CD4-positive, CD25-positive, alpha-beta regulatory T cell (primary cell): ENCODE measurements at regions not wholly inside any gene's neighbourhood (a gene's known extent, or its start where the extent isn't known, plus 50 kb on each side); places are given as distances from the start of the nearest gene placed in this dataset.

Source experiments
- ATAC-seq, 2 donors: fragments of 150-1000 bp; cut with Tn5 transposase; one replicate each; pipeline ENCODE4 v1.10.0; 2021; ENCODE audit warnings: low read depth in 2 of 2, moderate number of reproducible peaks in 2 of 2, moderate library complexity in 1 of 2
- DNase-seq, 3 donors: peaks; one replicate each; pipeline versions ENCODE4 v3.0.0 to v3.0.0-alpha.2; 2012 to 2022; ENCODE audit warnings: mixed read lengths in 1 of 3
- H3K27ac ChIP-seq: one replicate; pipeline ENCODE4 v1.7.0; 2013; ENCODE audit warnings: mild to moderate bottlenecking, low read length; ENCODE audit not compliant: insufficient read depth, poor library complexity, severe bottlenecking
- H3K27me3 ChIP-seq: one replicate; pipeline ENCODE4 v1.7.0; 2013; ENCODE audit warnings: low read length; ENCODE audit not compliant: control insufficient read depth, insufficient read depth
- H3K36me3 ChIP-seq: one replicate; pipeline ENCODE4 v1.7.0; 2013; ENCODE audit warnings: mild to moderate bottlenecking, low read length, moderate library complexity; ENCODE audit not compliant: control insufficient read depth, insufficient read depth
- H3K4me1 ChIP-seq: 2 replicates; pipeline ENCODE4 v1.7.0; 2013; ENCODE audit warnings: mild to moderate bottlenecking, low read length; ENCODE audit not compliant: insufficient read depth, control insufficient read depth, poor library complexity, severe bottlenecking
- H3K4me3 ChIP-seq: one replicate; pipeline ENCODE4 v1.7.0; 2013; ENCODE audit warnings: low read depth, mild to moderate bottlenecking, low read length, moderate library complexity
- H3K9me3 ChIP-seq, 2 experiments: 1 replicate in 1 of 2; 2 replicates in 1 of 2; pipeline ENCODE4 v1.7.0; 2013; ENCODE audit warnings: low read length in 2 of 2, mild to moderate bottlenecking in 1 of 2, moderate library complexity in 1 of 2; ENCODE audit not compliant: control insufficient read depth in 2 of 2
- H3K27ac Mint-ChIP-seq, 3 donors: one replicate each; pipeline ENCODE4 v1.8.0; 2020 to 2022; ENCODE audit warnings: mild to moderate bottlenecking in 3 of 3, mixed read lengths in 3 of 3, moderate library complexity in 2 of 3
- H3K27me3 Mint-ChIP-seq: one replicate; pipeline ENCODE4 v1.8.0; 2022; ENCODE audit warnings: mild to moderate bottlenecking, mixed read lengths
- H3K36me3 Mint-ChIP-seq: one replicate; pipeline ENCODE4 v1.8.0; 2020; ENCODE audit warnings: mixed read lengths
- H3K4me1 Mint-ChIP-seq, 4 donors: one replicate each; pipeline ENCODE4 v1.8.0; 2020 to 2022; ENCODE audit warnings: mixed read lengths in 4 of 4, mild to moderate bottlenecking in 1 of 4
- H3K4me3 Mint-ChIP-seq, 4 donors: one replicate each; pipeline ENCODE4 v1.8.0; 2020 to 2022; ENCODE audit warnings: mild to moderate bottlenecking in 4 of 4, mixed read lengths in 4 of 4, moderate library complexity in 3 of 4
- H3K9me3 Mint-ChIP-seq, 7 donors: one replicate each; pipeline ENCODE4 v1.8.0; 2020 to 2022; ENCODE audit warnings: mixed read lengths in 7 of 7, mild to moderate bottlenecking in 3 of 7, moderate library complexity in 2 of 7

- Mint-ChIP-seq H3K27ac (no peak overlapping the region), H3K4me3 (no peak overlapping the region), H3K4me1 (no peaks in the 10 kb centered on the region), H3K27me3 (no peaks in the 10 kb centered on the region), H3K36me3 (no peaks in the 10 kb centered on the region), H3K9me3 (peaks cover 0 to 19% (median 6%) of the 10 kb centered on the region in 7 donors)
- Histone ChIP-seq H3K36me3 (no peaks in the 10 kb centered on the region), H3K27me3 (no peaks in the 10 kb centered on the region), H3K4me3 (no peak overlapping the region), H3K27ac (no peak overlapping the region), H3K9me3 (no peaks in the 10 kb centered on the region), H3K4me1 (no peaks in the 10 kb centered on the region)
- no peak for DNase-seq
- no peak for ATAC-seq
Observed at GRCh38 chr13:60887711-60888110, 490.7 kb downstream of the TDRD3 start.

- Histone ChIP-seq H3K4me1 (no peaks in the 10 kb centered on the region), H3K4me3 (no peak overlapping the region), H3K27ac (no peak overlapping the region), H3K9me3 (no peaks in the 10 kb centered on the region), H3K36me3 (no peaks in the 10 kb centered on the region), H3K27me3 (no peaks in the 10 kb centered on the region)
- Mint-ChIP-seq H3K4me1 (no peaks in the 10 kb centered on the region), H3K4me3 (no peak overlapping the region), H3K36me3 (no peaks in the 10 kb centered on the region), H3K27me3 (no peaks in the 10 kb centered on the region), H3K9me3 (peaks cover 0 to 10% (median 3%) of the 10 kb centered on the region in 7 donors), H3K27ac (no peak overlapping the region)
- DNase-seq = no peak
- ATAC-seq = no peak
Observed at GRCh38 chr13:60881507-60881906, 484.5 kb downstream of the TDRD3 start.

GRCh38 chr13:60873116-60873515 lies 476.1 kb downstream of the TDRD3 start:
- Histone ChIP-seq H3K27me3 (no peaks in the 10 kb centered on the region), H3K9me3 (peaks cover 0 to 5% of the 10 kb centered on the region in 2 experiments), H3K36me3 (no peaks in the 10 kb centered on the region), H3K27ac (no peak overlapping the region), H3K4me1 (no peaks in the 10 kb centered on the region), H3K4me3 (no peak overlapping the region)
- Mint-ChIP-seq H3K36me3 (no peaks in the 10 kb centered on the region), H3K27ac (no peak overlapping the region), H3K9me3 (peaks cover 0 to 16% (median 2%) of the 10 kb centered on the region in 7 donors), H3K4me1 (no peaks in the 10 kb centered on the region), H3K4me3 (no peak overlapping the region), H3K27me3 (no peaks in the 10 kb centered on the region)
- ATAC-seq = no peak
- DNase-seq = no peak

- DNase-seq (no peak), ATAC-seq (no peak)
- Histone ChIP-seq H3K27me3 (no peaks in the 10 kb centered on the region), H3K9me3 (peaks cover 0 to 5% of the 10 kb centered on the region in 2 experiments), H3K36me3 (no peaks in the 10 kb centered on the region), H3K4me1 (no peaks in the 10 kb centered on the region), H3K27ac (no peak overlapping the region), H3K4me3 (no peak overlapping the region)
- Mint-ChIP-seq H3K4me1 (no peaks in the 10 kb centered on the region), H3K27me3 (no peaks in the 10 kb centered on the region), H3K27ac (no peak overlapping the region), H3K36me3 (no peaks in the 10 kb centered on the region), H3K9me3 (peaks cover 1 to 30% (median 8%) of the 10 kb centered on the region in 7 donors), H3K4me3 (no peak overlapping the region)
Observed at GRCh38 chr13:60869941-60870613, 473.1 kb downstream of the TDRD3 start.

GRCh38 chr13:60869225-60869624 lies 472.2 kb downstream of the TDRD3 start:
- no peaks in the 10 kb centered on the region for H3K4me1 Mint-ChIP-seq
- H3K27ac ChIP-seq = no peak overlapping the region
- DNase-seq (no peak), ATAC-seq (no peak)
- no peaks in the 10 kb centered on the region for H3K27me3 ChIP-seq
- peaks cover 0 to 5% of the 10 kb centered on the region in 2 experiments for H3K9me3 ChIP-seq
- peaks cover 1 to 37% (median 10%) of the 10 kb centered on the region in 7 donors for H3K9me3 Mint-ChIP-seq
- H3K27ac Mint-ChIP-seq = no peak overlapping the region
- H3K36me3 Mint-ChIP-seq = no peaks in the 10 kb centered on the region
- no peak overlapping the region for H3K4me3 Mint-ChIP-seq
- no peaks in the 10 kb centered on the region for H3K36me3 ChIP-seq
- no peaks in the 10 kb centered on the region for H3K4me1 ChIP-seq
- no peak overlapping the region for H3K4me3 ChIP-seq
- no peaks in the 10 kb centered on the region for H3K27me3 Mint-ChIP-seq

- no peaks in the 10 kb centered on the region for H3K36me3 Mint-ChIP-seq
- no peaks in the 10 kb centered on the region for H3K27me3 Mint-ChIP-seq
- H3K4me1 Mint-ChIP-seq = no peaks in the 10 kb centered on the region
- DNase-seq = no peak
- H3K9me3 Mint-ChIP-seq = peaks cover 0 to 29% (median 7%) of the 10 kb centered on the region in 7 donors
- H3K27ac Mint-ChIP-seq = no peak overlapping the region
- no peak overlapping the region for H3K4me3 ChIP-seq
- H3K27ac ChIP-seq = no peak overlapping the region
- H3K4me3 Mint-ChIP-seq = no peak overlapping the region
- H3K4me1 ChIP-seq = no peaks in the 10 kb centered on the region
- H3K36me3 ChIP-seq = no peaks in the 10 kb centered on the region
- no peaks in the 10 kb centered on the region for H3K27me3 ChIP-seq
- ATAC-seq = no peak
- no peaks in the 10 kb centered on the region for H3K9me3 ChIP-seq
Observed at GRCh38 chr13:60862036-60862435, 465.0 kb downstream of the TDRD3 start.

- H3K4me1 Mint-ChIP-seq = no peaks in the 10 kb centered on the region
- H3K27me3 Mint-ChIP-seq = no peaks in the 10 kb centered on the region
- H3K36me3 Mint-ChIP-seq = no peaks in the 10 kb centered on the region
- ATAC-seq (no peak), DNase-seq (no peak)
- H3K9me3 Mint-ChIP-seq = peaks cover 0 to 13% (median 3%) of the 10 kb centered on the region in 7 donors
- Histone ChIP-seq H3K9me3 (peaks cover 0 to under 1% of the 10 kb centered on the region in 2 experiments), H3K4me3 (no peak overlapping the region), H3K4me1 (no peaks in the 10 kb centered on the region), H3K27me3 (no peaks in the 10 kb centered on the region), H3K36me3 (no peaks in the 10 kb centered on the region), H3K27ac (no peak overlapping the region)
- no peak overlapping the region for H3K4me3 Mint-ChIP-seq
- no peak overlapping the region for H3K27ac Mint-ChIP-seq
Observed at GRCh38 chr13:60857698-60858097, 460.7 kb downstream of the TDRD3 start.

- no peaks in the 10 kb centered on the region for H3K27me3 ChIP-seq
- peaks cover 0 to 9% of the 10 kb centered on the region in 2 experiments for H3K9me3 ChIP-seq
- no peak overlapping the region for H3K27ac Mint-ChIP-seq
- no peaks in the 10 kb centered on the region for H3K36me3 Mint-ChIP-seq
- peaks cover 0 to 33% (median 4%) of the 10 kb centered on the region in 7 donors for H3K9me3 Mint-ChIP-seq
- no peak overlapping the region for H3K4me3 ChIP-seq
- H3K4me1 Mint-ChIP-seq = no peaks in the 10 kb centered on the region
- DNase-seq (no peak), ATAC-seq (no peak)
- H3K36me3 ChIP-seq = no peaks in the 10 kb centered on the region
- no peak overlapping the region for H3K27ac ChIP-seq
- no peaks in the 10 kb centered on the region for H3K27me3 Mint-ChIP-seq
- H3K4me3 Mint-ChIP-seq = no peak overlapping the region
- no peaks in the 10 kb centered on the region for H3K4me1 ChIP-seq
Observed at GRCh38 chr13:60852886-60853285, 455.9 kb downstream of the TDRD3 start.
